Thyroid gland (tissue), 4 donors: ENCODE measurements at regions not wholly inside any gene's neighbourhood (a gene's known extent, or its start where the extent isn't known, plus 50 kb on each side); places are given as distances from the start of the nearest gene placed in this dataset.
"Not testable (repeated sequence)": the region's sequence is repeated elsewhere in the genome, so short reads cannot be mapped to it uniquely, and the experiment has no call there.

Experiments
- CTCF ChIP-seq, 6 experiments: fragments of 200-600 bp in 3 of 6; fragments of 450-650 bp in 3 of 6; sonication (generic) in 3 of 6; IDR thresholded peaks; one replicate each; pipeline ENCODE4 v1.5.1; 2016 to 2019; ENCODE audit warnings: antibody characterized with exemption in 6 of 6, mild to moderate bottlenecking in 2 of 6, inconsistent platforms in 1 of 6, moderate library complexity in 1 of 6
- POLR2A ChIP-seq, 2 donors: fragments of 450-650 bp; IDR thresholded peaks; one replicate each; pipeline ENCODE4 v1.6.1; 2017; ENCODE audit warnings: antibody characterized with exemption in 2 of 2, mild to moderate bottlenecking in 2 of 2, moderate library complexity in 1 of 2

- not testable (repeated sequence) for TF ChIP-seq CTCF, POLR2A (IDR thresholded peaks at IDR 0.05)
These were observed 551.4 kb downstream of the PPP4R3C start for GRCh38 chrX:26911785-26912184.
